IMR-90 (cell line): ENCODE measurements at regions not wholly inside any gene's neighbourhood (a gene's known extent, or its start where the extent isn't known, plus 50 kb on each side); places are given as distances from the start of the nearest gene placed in this dataset.

ENCODE experiments used
- ATAC-seq: fragments of 200-7000 bp; cut with Tn5 transposase; 2 replicates; pipeline ENCODE4 v1.9.1; 2020; ENCODE audit warnings: low read depth, mild to moderate bottlenecking, moderate library complexity
- BruUV-seq: library from RNA; stranded (reverse); fragments of 400-500 nt; replicated peaks from 2 replicates; lab custom pipeline; 2021; lab: Mats Ljungman, UMichigan
- CTCF ChIA-PET: fragments of 300-600 bp; formaldehyde crosslinking; extraction: SDS; loops from one replicate; lab custom pipeline; 2021; ENCODE audit warnings: antibody characterized with exemption; lab: Yijun Ruan, JAX
- POLR2A ChIA-PET: fragments of 300-600 bp; sonication (Branson Sonifier 250); formaldehyde crosslinking; loops from one replicate; lab custom pipeline; 2022; ENCODE audit warnings: antibody characterized with exemption; ENCODE audit not compliant: unreplicated experiment; lab: Charles Lee
- DNase-seq: peaks from one replicate; pipeline ENCODE4 v3.0.0; 2013
- H2AFZ ChIP-seq: replicated peaks from 2 replicates; pipeline ENCODE3; 2013; ENCODE audit warnings: low read length, mild to moderate bottlenecking; ENCODE audit not compliant: poor library complexity
- H2AK5ac ChIP-seq: 2 replicates; pipeline ENCODE4 v1.6.1; 2013; ENCODE audit warnings: low read depth, low read length, inconsistent platforms
- H2AK9ac ChIP-seq: replicated peaks from 2 replicates; pipeline ENCODE3; 2013; ENCODE audit warnings: mild to moderate bottlenecking, low read depth, low read length, moderate library complexity; ENCODE audit not compliant: poor library complexity
- H2BK120ac ChIP-seq: 2 replicates; pipeline ENCODE4 v1.6.1; 2013; ENCODE audit warnings: low read depth, low read length, inconsistent platforms
- H2BK15ac ChIP-seq: 3 replicates; pipeline ENCODE4 v1.6.1; 2013; ENCODE audit warnings: low read depth, low read length, inconsistent platforms
- H2BK20ac ChIP-seq: 2 replicates; pipeline ENCODE4 v1.6.1; 2013; ENCODE audit warnings: low read depth, mild to moderate bottlenecking, inconsistent platforms, low read length, moderate library complexity
- H2BK5ac ChIP-seq: 2 replicates; pipeline ENCODE4 v1.6.1; 2013; ENCODE audit warnings: mild to moderate bottlenecking, low read depth, low read length, inconsistent platforms; ENCODE audit not compliant: poor library complexity, severe bottlenecking
- H3K14ac ChIP-seq: replicated peaks from 2 replicates; pipeline ENCODE4 v1.6.1; 2013; ENCODE audit warnings: low read depth, low read length, inconsistent platforms
- H3K18ac ChIP-seq: 2 replicates; pipeline ENCODE4 v1.6.1; 2013; ENCODE audit warnings: low read depth, low read length, control low read depth
- H3K23ac ChIP-seq: 2 replicates; pipeline ENCODE4 v1.6.1; 2013; ENCODE audit warnings: low read depth, low read length, inconsistent platforms
- H3K27ac ChIP-seq: 2 replicates; pipeline ENCODE4 v1.5.1; 2013; ENCODE audit warnings: mild to moderate bottlenecking, control low read depth, low read length; ENCODE audit not compliant: insufficient read depth
- H3K27me3 ChIP-seq: 2 replicates; pipeline ENCODE4 v1.6.1; 2013; ENCODE audit warnings: low read length; ENCODE audit not compliant: control insufficient read depth, insufficient read depth
- H3K36me3 ChIP-seq: 2 replicates; pipeline ENCODE4 v1.6.1; 2013; ENCODE audit warnings: low read length, mixed read lengths; ENCODE audit not compliant: control insufficient read depth, insufficient read depth
- H3K4ac ChIP-seq: 2 replicates; pipeline ENCODE4 v1.6.1; 2013; ENCODE audit warnings: low read depth, low read length, inconsistent platforms
- H3K4me1 ChIP-seq: 2 replicates; pipeline ENCODE4 v1.6.1; 2013; ENCODE audit warnings: low read length, mixed read lengths; ENCODE audit not compliant: control insufficient read depth, insufficient read depth
- H3K4me2 ChIP-seq: 2 replicates; pipeline ENCODE4 v1.6.1; 2013; ENCODE audit warnings: low read depth, mild to moderate bottlenecking, control low read depth, low read length, moderate library complexity
- H3K4me3 ChIP-seq: 2 replicates; pipeline ENCODE4 v1.5.1; 2013; ENCODE audit warnings: low read depth, mild to moderate bottlenecking, control low read depth, low read length, moderate library complexity; ENCODE audit not compliant: insufficient read depth
- H3K56ac ChIP-seq: 2 replicates; pipeline ENCODE4 v1.6.1; 2013; ENCODE audit warnings: low read length, inconsistent platforms; ENCODE audit not compliant: insufficient read depth; ENCODE audit errors: extremely low read depth
- H3K79me1 ChIP-seq, 2 experiments: 2 replicates each; pipeline ENCODE4 v1.6.1; 2013; ENCODE audit warnings: low read length in 2 of 2, inconsistent platforms in 1 of 2, low read depth in 1 of 2
- H3K9ac ChIP-seq: 2 replicates; pipeline ENCODE4 v1.6.1; 2013; ENCODE audit warnings: low read depth, low read length, control low read depth
- H3K9me1 ChIP-seq: 2 replicates; pipeline ENCODE4 v1.6.1; 2013; ENCODE audit warnings: low read length, inconsistent platforms; ENCODE audit not compliant: insufficient read depth
- H3K9me3 ChIP-seq: 2 replicates; pipeline ENCODE4 v1.6.1; 2013; ENCODE audit warnings: low read length; ENCODE audit not compliant: control insufficient read depth, insufficient read depth
- H4K20me1 ChIP-seq: 2 replicates; pipeline ENCODE4 v1.6.1; 2013; ENCODE audit warnings: low read length, inconsistent platforms; ENCODE audit not compliant: insufficient read depth
- H4K5ac ChIP-seq: 2 replicates; pipeline ENCODE4 v1.6.1; 2013; ENCODE audit warnings: mild to moderate bottlenecking, low read depth, low read length, control low read depth
- H4K8ac ChIP-seq, 2 experiments: 2 replicates each; pipeline ENCODE4 v1.6.1; 2013; ENCODE audit warnings: low read depth in 2 of 2, low read length in 2 of 2, control low read depth in 1 of 2, inconsistent platforms in 1 of 2
- H4K91ac ChIP-seq: 2 replicates; pipeline ENCODE4 v1.6.1; 2013; ENCODE audit warnings: low read depth, low read length, inconsistent platforms; ENCODE audit not compliant: insufficient read depth
- BHLHE40 ChIP-seq: fragments of 150-350 bp; IDR thresholded peaks from 2 replicates; pipeline ENCODE4 v1.6.1; 2016; ENCODE audit warnings: mild to moderate bottlenecking, low read depth, low read length
- CEBPB ChIP-seq: IDR thresholded peaks from 2 replicates; pipeline ENCODE4 v1.6.1; 2012; ENCODE audit warnings: low read depth, low read length, improper control_type of control experiment
- CHD1 ChIP-seq: IDR thresholded peaks from 2 replicates; pipeline ENCODE4 v1.6.1; 2012; ENCODE audit warnings: low read depth, low read length, improper control_type of control experiment
- CTCF ChIP-seq: conservative IDR thresholded peaks from 2 replicates; pipeline ENCODE4 v1.5.1; 2012; ENCODE audit warnings: mild to moderate bottlenecking, low read depth, low read length, improper control_type of control experiment
- ELK1 ChIP-seq: fragments of 150-350 bp; IDR thresholded peaks from 2 replicates; pipeline ENCODE4 v1.6.1; 2016; ENCODE audit warnings: low read depth, mild to moderate bottlenecking, low read length, moderate library complexity, borderline replicate concordance
- FOS ChIP-seq: fragments of 150-350 bp; IDR thresholded peaks from 2 replicates; pipeline ENCODE4 v1.6.1; 2016; ENCODE audit warnings: low read depth, low read length
- MAFK ChIP-seq: IDR thresholded peaks from 2 replicates; pipeline ENCODE4 v1.6.1; 2012; ENCODE audit warnings: low read depth, low read length, improper control_type of control experiment
- MXI1 ChIP-seq: IDR thresholded peaks from 2 replicates; pipeline ENCODE4 v1.6.1; 2012; ENCODE audit warnings: low read depth, mild to moderate bottlenecking, low read length, moderate library complexity, borderline replicate concordance
- NFE2L2 ChIP-seq: fragments of 150-350 bp; IDR thresholded peaks from 2 replicates; pipeline ENCODE4 v1.6.1; 2016; ENCODE audit warnings: low read depth, mild to moderate bottlenecking, low read length
- POLR2A ChIP-seq: IDR thresholded peaks from 2 replicates; pipeline ENCODE4 v1.6.1; 2012; ENCODE audit warnings: mild to moderate bottlenecking, low read depth, low read length
- RAD21 ChIP-seq: IDR thresholded peaks from 2 replicates; pipeline ENCODE4 v1.6.1; 2012; ENCODE audit warnings: low read length, improper control_type of control experiment
- RCOR1 ChIP-seq: IDR thresholded peaks from 2 replicates; pipeline ENCODE4 v1.6.1; 2012; ENCODE audit warnings: mild to moderate bottlenecking, low read length, improper control_type of control experiment; ENCODE audit not compliant: insufficient replicate concordance
- RFX5 ChIP-seq: IDR thresholded peaks from 2 replicates; pipeline ENCODE4 v1.8.0; 2012; ENCODE audit warnings: low read depth, mild to moderate bottlenecking, low read length, moderate library complexity
- SMC3 ChIP-seq: fragments of 150-350 bp; IDR thresholded peaks from 2 replicates; pipeline ENCODE4 v1.6.1; 2016; ENCODE audit warnings: low read depth, mild to moderate bottlenecking, antibody characterized with exemption, low read length, moderate library complexity
- USF2 ChIP-seq: fragments of 150-350 bp; IDR thresholded peaks from 2 replicates; pipeline ENCODE4 v1.6.1; 2017; ENCODE audit warnings: mild to moderate bottlenecking, antibody characterized with exemption, low read length, low read depth
- WGBS, 2 experiments: methylation state at CpG; one replicate each; pipeline versions ENCODE4 v1.1.5 to v1.1.7; 2013; ENCODE audit warnings: missing lambda C conversion rate in 2 of 2; ENCODE audit not compliant: insufficient read length in 1 of 2; ENCODE audit errors: extremely low coverage in 2 of 2; 5-methylcytosine and 5-hydroxymethylcytosine counted together
- dilution Hi-C: fragments of 300-500 bp; cut with HindIII; formaldehyde crosslinking; loops from one replicate; pipeline ENCODE4 v1.14.3; 2018; ENCODE audit warnings: low sequenced_read_pairs; ENCODE audit not compliant: unreplicated experiment
- in situ Hi-C: fragments of 300-500 bp; cut with MboI; formaldehyde crosslinking; loops from 3 replicates; pipeline ENCODE4 v1.14.3; 2019; ENCODE audit warnings: low sequenced_read_pairs, inconsistent platforms, mixed read lengths
- intact Hi-C: fragments of 100-400 bp; cut with micrococcal nuclease; formaldehyde crosslinking; loops from 2 replicates; pipeline ENCODE4 v1.10.0; 2022

GRCh38 chr15:58258501-58259292, 120.5 kb downstream of the AQP9 start:
- Histone ChIP-seq H2BK15ac (no peak overlapping the region), H3K23ac (no peak overlapping the region), H3K4me2 (no peak overlapping the region), H3K79me1 (no peaks in the 10 kb centered on the region), H3K4ac (no peak overlapping the region), H2BK20ac (no peak overlapping the region), H2AFZ (no peak overlapping the region), H4K20me1 (no peaks in the 10 kb centered on the region), H3K27me3 (peaks cover 3% of the 10 kb centered on the region), H3K18ac (no peak overlapping the region), H3K27ac (no peak overlapping the region), H3K36me3 (no peaks in the 10 kb centered on the region), H3K9me3 (peaks cover 10% of the 10 kb centered on the region), H3K56ac (no peak overlapping the region), H2BK120ac (no peak overlapping the region), H4K91ac (no peak overlapping the region), H3K4me1 (peaks cover 5% of the 10 kb centered on the region), H3K9ac (no peak overlapping the region), H2AK5ac (no peak overlapping the region), H2AK9ac (no peak overlapping the region), H2BK5ac (no peak overlapping the region), H3K4me3 (no peak overlapping the region), H3K14ac (0 out of 2 replicates have a peak overlapping the region, but pooled peaks have one; percentile 3), H4K5ac (no peak overlapping the region), H3K9me1 (peaks cover 6% of the 10 kb centered on the region), H4K8ac (no peak overlapping the region)
- ChIA-PET CTCF (no interaction called here), POLR2A (no interaction called here)
- in situ Hi-C loops = no loop called here
- intact Hi-C loops = no loop called here
- dilution Hi-C loops = no loop called here
- no peak for ATAC-seq
- DNase-seq = no peak
- TF ChIP-seq POLR2A (no peak), MAFK (no peak), NFE2L2 (no peak), SMC3 (no peak), RCOR1 (no peak), BHLHE40 (no peak), CEBPB (no peak), MXI1 (no peak), CTCF (no peak), RAD21 (no peak), CHD1 (no peak), FOS (no peak), RFX5 (no peak), ELK1 (no peak), USF2 (no peak)
- BruUV-seq = no TSS peak
- no CpG with 5 or more reads among the region's 7 CpGs for WGBS, 2 experiments
